Cardiac muscle cell (in vitro differentiated cells and primary cell): ENCODE measurements at regions not wholly inside any gene's neighbourhood (a gene's known extent, or its start where the extent isn't known, plus 50 kb on each side); places are given as distances from the start of the nearest gene placed in this dataset.

Source experiments
- DNase-seq, 2 donors: peaks; one replicate each; pipeline versions ENCODE4 v3.0.0 to v3.0.0-alpha.2; 2010 to 2017; ENCODE audit warnings: low read depth in 1 of 2, low spot score in 1 of 2
- H3K27ac ChIP-seq: fragments of 200-600 bp; sonication (generic); 2 replicates; pipeline ENCODE4 v1.5.1; 2016
- H3K27me3 ChIP-seq: fragments of 200-600 bp; sonication (generic); 2 replicates; pipeline ENCODE4 v1.6.0; 2016; ENCODE audit warnings: control low read depth
- H3K36me3 ChIP-seq: fragments of 200-600 bp; sonication (generic); 2 replicates; pipeline ENCODE4 v1.5.1; 2016; ENCODE audit warnings: control low read depth
- H3K4me1 ChIP-seq: fragments of 200-600 bp; sonication (generic); 2 replicates; pipeline ENCODE4 v1.8.1; 2017; ENCODE audit warnings: low read depth, mild to moderate bottlenecking, mixed run types
- H3K4me3 ChIP-seq: fragments of 200-600 bp; sonication (generic); 2 replicates; pipeline ENCODE4 v1.5.1; 2016; ENCODE audit warnings: mild to moderate bottlenecking
- H3K9me3 ChIP-seq: fragments of 200-600 bp; sonication (generic); 2 replicates; pipeline ENCODE4 v1.5.1; 2017; ENCODE audit warnings: low read depth, mild to moderate bottlenecking, control low read depth
- TF ChIP-seq, protein P1 (sequence below): IDR thresholded peaks from 2 replicates; pipeline ENCODE4 v1.5.1; 2012; ENCODE audit warnings: low read depth, mild to moderate bottlenecking, low read length

DNA sequence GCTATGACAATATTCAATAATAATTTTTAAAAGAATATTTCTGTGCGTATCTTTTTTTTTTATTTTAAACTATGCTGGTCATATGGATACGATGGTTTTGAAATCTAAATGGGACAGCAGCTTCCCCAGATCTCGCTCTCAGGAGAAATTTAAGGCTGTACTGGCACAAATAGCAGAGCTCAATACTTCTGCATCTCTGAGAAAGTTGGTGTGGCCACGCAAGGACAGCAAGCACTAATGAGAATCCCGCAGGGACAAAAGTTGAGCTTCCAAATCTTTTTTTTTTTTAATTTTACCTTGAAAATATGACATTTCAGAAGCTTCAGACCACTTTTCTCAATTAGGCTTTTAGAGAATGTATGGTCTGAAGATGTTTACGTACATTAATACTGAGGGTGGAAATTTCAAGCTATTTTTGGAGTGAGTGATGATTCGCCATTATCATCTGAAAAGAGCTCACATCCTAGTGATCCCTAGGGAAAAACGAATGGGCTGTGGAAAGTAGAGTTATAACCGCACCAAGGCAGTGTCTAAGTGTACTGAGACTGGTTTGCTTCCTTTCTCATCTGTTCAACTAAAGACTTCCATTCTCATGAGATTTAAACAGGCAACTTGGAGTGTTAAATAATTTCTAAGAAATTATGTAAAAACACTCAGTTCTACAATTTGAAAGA is 840.0 kb downstream of the C6orf118 start:
- DNase-seq: no peak
- TF ChIP-seq, protein P1, sequence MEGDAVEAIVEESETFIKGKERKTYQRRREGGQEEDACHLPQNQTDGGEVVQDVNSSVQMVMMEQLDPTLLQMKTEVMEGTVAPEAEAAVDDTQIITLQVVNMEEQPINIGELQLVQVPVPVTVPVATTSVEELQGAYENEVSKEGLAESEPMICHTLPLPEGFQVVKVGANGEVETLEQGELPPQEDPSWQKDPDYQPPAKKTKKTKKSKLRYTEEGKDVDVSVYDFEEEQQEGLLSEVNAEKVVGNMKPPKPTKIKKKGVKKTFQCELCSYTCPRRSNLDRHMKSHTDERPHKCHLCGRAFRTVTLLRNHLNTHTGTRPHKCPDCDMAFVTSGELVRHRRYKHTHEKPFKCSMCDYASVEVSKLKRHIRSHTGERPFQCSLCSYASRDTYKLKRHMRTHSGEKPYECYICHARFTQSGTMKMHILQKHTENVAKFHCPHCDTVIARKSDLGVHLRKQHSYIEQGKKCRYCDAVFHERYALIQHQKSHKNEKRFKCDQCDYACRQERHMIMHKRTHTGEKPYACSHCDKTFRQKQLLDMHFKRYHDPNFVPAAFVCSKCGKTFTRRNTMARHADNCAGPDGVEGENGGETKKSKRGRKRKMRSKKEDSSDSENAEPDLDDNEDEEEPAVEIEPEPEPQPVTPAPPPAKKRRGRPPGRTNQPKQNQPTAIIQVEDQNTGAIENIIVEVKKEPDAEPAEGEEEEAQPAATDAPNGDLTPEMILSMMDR: no peak
- Histone ChIP-seq H3K4me1 (no peaks in the 10 kb centered on the region), H3K4me3 (no peak overlapping the region), H3K27ac (no peak overlapping the region), H3K36me3 (no peaks in the 10 kb centered on the region), H3K9me3 (no peaks in the 10 kb centered on the region), H3K27me3 (no peaks in the 10 kb centered on the region)

DNA sequence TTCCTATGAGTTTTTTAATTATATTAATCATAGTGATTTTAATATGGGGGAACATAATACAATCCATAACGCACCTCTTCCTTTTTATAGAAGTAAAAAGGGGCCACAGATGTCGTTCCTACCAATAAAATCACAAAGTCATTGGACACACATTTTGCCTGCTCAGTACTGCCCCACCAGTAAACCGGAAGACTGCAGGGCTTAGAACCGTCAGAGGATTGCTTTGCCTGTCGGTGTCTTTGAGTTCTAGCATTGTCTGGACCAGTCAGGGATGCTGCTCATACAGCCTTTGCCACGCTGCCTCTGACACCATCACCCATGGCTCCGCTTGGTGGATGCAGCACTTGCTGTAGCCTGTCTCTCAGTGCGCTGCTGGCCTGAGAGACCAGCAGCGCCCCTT is 853.6 kb downstream of the C6orf118 start:
- DNase-seq: no peak

DNA sequence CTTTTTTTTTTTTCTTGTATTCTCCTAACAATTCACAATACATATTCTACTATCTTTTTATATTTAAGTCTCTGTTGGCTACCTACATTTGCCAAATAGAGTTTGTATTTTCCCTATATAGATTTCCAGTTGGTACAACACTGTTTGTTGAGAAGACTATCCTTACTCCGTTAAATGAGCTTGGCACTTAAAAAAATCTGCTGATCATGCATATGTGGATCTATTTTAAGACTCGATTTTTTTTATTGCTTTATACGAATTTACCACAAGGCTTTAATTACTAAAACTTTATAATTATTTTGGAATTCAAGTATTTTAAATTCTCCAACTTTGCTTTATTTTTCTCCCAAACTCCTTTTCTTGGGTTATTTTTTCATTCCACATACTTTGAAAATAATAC is 855.6 kb downstream of the C6orf118 start:
- TF ChIP-seq, protein P1: no peak
- H3K27ac ChIP-seq: no peak overlapping the region
- no peaks in the 10 kb centered on the region for H3K4me1 ChIP-seq
- no peak for DNase-seq
- H3K9me3 ChIP-seq: no peaks in the 10 kb centered on the region
- no peaks in the 10 kb centered on the region for H3K27me3 ChIP-seq
- no peaks in the 10 kb centered on the region for H3K36me3 ChIP-seq
- H3K4me3 ChIP-seq: no peak overlapping the region

More for the DNA sequence above, 853.6 kb downstream of the C6orf118 start:
- Histone ChIP-seq H3K27me3 (no peaks in the 10 kb centered on the region), H3K36me3 (no peaks in the 10 kb centered on the region), H3K4me3 (no peak overlapping the region), H3K4me1 (no peaks in the 10 kb centered on the region), H3K27ac (no peak overlapping the region), H3K9me3 (no peaks in the 10 kb centered on the region)
- TF ChIP-seq, protein P1: no peak

DNA sequence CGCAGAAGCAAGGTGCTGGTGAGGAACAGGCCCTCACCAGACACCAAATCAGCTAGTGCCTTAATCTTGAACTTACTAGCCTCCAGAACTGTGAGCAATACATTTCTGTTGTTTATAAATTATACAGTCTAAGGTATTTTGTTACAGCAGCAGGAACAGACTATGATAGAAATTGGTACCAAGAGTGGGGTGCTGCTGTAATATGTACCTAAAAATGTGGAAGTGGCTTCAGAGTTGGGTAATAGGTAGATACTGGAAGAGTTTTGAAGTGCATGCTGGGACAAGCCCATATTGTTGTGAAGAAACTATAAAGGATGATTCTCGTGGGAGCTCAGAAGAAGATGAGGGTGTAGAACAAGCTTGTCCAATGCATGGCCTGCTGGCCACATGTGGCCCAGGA is 866.8 kb downstream of the C6orf118 start:
- DNase-seq: no peak
- no peaks in the 10 kb centered on the region for H3K36me3 ChIP-seq
- H3K4me1 ChIP-seq: no peaks in the 10 kb centered on the region

DNA sequence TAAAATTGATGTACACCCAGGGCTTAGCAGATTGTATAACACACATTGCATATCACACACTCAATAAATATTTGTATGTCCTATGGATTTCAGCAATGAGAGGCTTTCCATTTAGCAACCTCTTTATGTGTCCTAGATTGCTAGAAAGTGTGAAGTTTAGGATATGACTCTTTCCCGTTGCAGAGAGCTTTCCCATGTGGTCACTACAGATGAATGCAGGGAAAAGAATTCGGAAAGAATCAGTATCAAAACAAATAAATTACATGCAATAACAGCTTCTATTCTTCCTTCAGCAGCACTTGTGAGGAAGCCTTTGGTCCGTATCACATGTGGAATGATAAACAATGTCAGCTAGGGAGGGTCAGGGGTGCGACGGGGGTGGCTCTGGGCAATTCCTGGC is 870.1 kb downstream of the C6orf118 start:
- no peak for DNase-seq
- H3K27ac ChIP-seq: no peak overlapping the region
- H3K4me1 ChIP-seq: no peaks in the 10 kb centered on the region
- H3K9me3 ChIP-seq: no peaks in the 10 kb centered on the region
- H3K27me3 ChIP-seq: no peaks in the 10 kb centered on the region
- TF ChIP-seq, protein P1: no peak
- no peak overlapping the region for H3K4me3 ChIP-seq
- no peaks in the 10 kb centered on the region for H3K36me3 ChIP-seq

More for the DNA sequence above, 866.8 kb downstream of the C6orf118 start:
- no peak overlapping the region for H3K4me3 ChIP-seq
- no peaks in the 10 kb centered on the region for H3K9me3 ChIP-seq
- TF ChIP-seq, protein P1: no peak
- no peaks in the 10 kb centered on the region for H3K27me3 ChIP-seq
- no peak overlapping the region for H3K27ac ChIP-seq
